ENCODE measurements at regions not wholly inside any gene's neighbourhood (a gene's known extent, or its start where the extent isn't known, plus 50 kb on each side); places are given as distances from the start of the nearest gene placed in this dataset.
"Not testable (repeated sequence)": the region's sequence is repeated elsewhere in the genome, so short reads cannot be mapped to it uniquely, and the experiment has no call there.

- FAIRE-seq, result not testable (repeated sequence)
Measured at GRCh38 chr10:35817109-35817508, 175.0 kb upstream of the FZD8 start.

GRCh38 chr10:35813219-35813618 is 171.1 kb upstream of the FZD8 start:
- no peak for FAIRE-seq

- FAIRE-seq, result no peak
Measured at GRCh38 chr10:35808344-35808743, 166.2 kb upstream of the FZD8 start.

- no peak for FAIRE-seq
Measured at GRCh38 chr10:35803046-35803445, 160.9 kb upstream of the FZD8 start.

GRCh38 chr10:35797187-35797586 is 155.1 kb upstream of the FZD8 start:
- FAIRE-seq, result no peak

GRCh38 chr10:35795131-35795824 is 153.2 kb upstream of the FZD8 start:
- no peak for FAIRE-seq

GRCh38 chr10:35794703-35795102 is 152.6 kb upstream of the FZD8 start:
- FAIRE-seq, result no peak

- FAIRE-seq, result no peak
Measured at GRCh38 chr10:35792291-35792690, 150.2 kb upstream of the FZD8 start.

GRCh38 chr10:35789996-35790395 is 147.9 kb upstream of the FZD8 start:
- no peak for FAIRE-seq

- FAIRE-seq, result no peak
Measured at GRCh38 chr10:35784751-35785150, 142.7 kb upstream of the FZD8 start.

- no peak for FAIRE-seq
Measured at GRCh38 chr10:35783305-35783838, 141.3 kb upstream of the FZD8 start.

- FAIRE-seq, result no peak
Measured at GRCh38 chr10:35781643-35782035, 139.5 kb upstream of the FZD8 start.

GRCh38 chr10:35780970-35781642 is 139.0 kb upstream of the FZD8 start:
- no peak for FAIRE-seq

- no peak for FAIRE-seq
Measured at GRCh38 chr10:35778306-35778705, 136.2 kb upstream of the FZD8 start.

- FAIRE-seq, result not testable (repeated sequence)
Measured at GRCh38 chr10:35776557-35776956, 134.5 kb upstream of the FZD8 start.

- no peak for FAIRE-seq
Measured at GRCh38 chr10:35774109-35774508, 132.0 kb upstream of the FZD8 start.

- FAIRE-seq, result no peak
Measured at GRCh38 chr10:35770817-35771355, 128.8 kb upstream of the FZD8 start.

- FAIRE-seq, result no peak
Measured at GRCh38 chr10:35769795-35770194, 127.7 kb upstream of the FZD8 start.

GRCh38 chr10:35768731-35769130 is 126.6 kb upstream of the FZD8 start:
- FAIRE-seq, result no peak

GRCh38 chr10:35768011-35768410 is 125.9 kb upstream of the FZD8 start:
- FAIRE-seq, result no peak

GRCh38 chr10:35765996-35766395 is 123.9 kb upstream of the FZD8 start:
- no peak for FAIRE-seq

- no peak for FAIRE-seq
Measured at GRCh38 chr10:35765066-35765527, 123.0 kb upstream of the FZD8 start.

- no peak for FAIRE-seq
Measured at GRCh38 chr10:35762311-35763030, 120.4 kb upstream of the FZD8 start.
